GM18951 (cell line): ENCODE measurements at regions not wholly inside any gene's neighbourhood (a gene's known extent, or its start where the extent isn't known, plus 50 kb on each side); places are given as distances from the start of the nearest gene placed in this dataset.
"Not testable (repeated sequence)": the region's sequence is repeated elsewhere in the genome, so short reads cannot be mapped to it uniquely, and the experiment has no call there.

Experiments used
- POLR2A ChIP-seq: IDR thresholded peaks from 4 replicates; pipeline ENCODE4 v1.6.1; 2011; ENCODE audit warnings: mild to moderate bottlenecking; ENCODE audit not compliant: insufficient read length, insufficient read depth; ENCODE audit errors: extremely low read depth
- in situ Hi-C: fragments of 300-500 bp; cut with MboI; formaldehyde crosslinking; loops from one replicate; pipeline ENCODE4 v1.12.0; 2022; ENCODE audit warnings: low sequenced_read_pairs, mixed read lengths, inconsistent platforms; ENCODE audit not compliant: unreplicated experiment

GRCh38 chr3:191987831-191988350 is 526.9 kb downstream of the PYDC2 start:
- in situ Hi-C loops: no loop called here
- TF ChIP-seq POLR2A: no peak

- in situ Hi-C loops: not testable (repeated sequence)
Measured at GRCh38 chr3:191993952-191994351, 533.0 kb downstream of the PYDC2 start.

- TF ChIP-seq POLR2A: no peak
- in situ Hi-C loops: no loop called here
Measured at GRCh38 chr3:191997093-191997492, 536.1 kb downstream of the PYDC2 start.

GRCh38 chr3:191997579-191998268 is 536.8 kb downstream of the PYDC2 start:
- in situ Hi-C loops: no loop called here
- TF ChIP-seq POLR2A: no peak

- in situ Hi-C loops: no loop called here
- no peak for TF ChIP-seq POLR2A
Measured at GRCh38 chr3:192001218-192001617, 540.3 kb downstream of the PYDC2 start.

- in situ Hi-C loops: no loop called here
- no peak for TF ChIP-seq POLR2A
Measured at GRCh38 chr3:192005989-192006388, 545.0 kb downstream of the PYDC2 start.

- in situ Hi-C loops: no loop called here
- TF ChIP-seq POLR2A: no peak
Measured at GRCh38 chr3:192009903-192010302, 548.9 kb downstream of the PYDC2 start.

GRCh38 chr3:192010490-192010889 is 549.5 kb downstream of the PYDC2 start:
- no peak for TF ChIP-seq POLR2A
- in situ Hi-C loops: no loop called here

- in situ Hi-C loops: no loop called here
- no peak for TF ChIP-seq POLR2A
Measured at GRCh38 chr3:192011137-192011536, 550.2 kb downstream of the PYDC2 start.

GRCh38 chr3:192013110-192013509 is 552.1 kb downstream of the PYDC2 start:
- TF ChIP-seq POLR2A: no peak
- in situ Hi-C loops: no loop called here

- in situ Hi-C loops: no loop called here
- TF ChIP-seq POLR2A: no peak
Measured at GRCh38 chr3:192022412-192022811, 561.4 kb downstream of the PYDC2 start.

- TF ChIP-seq POLR2A: no peak
- in situ Hi-C loops: no loop called here
Measured at GRCh38 chr3:192024751-192025150, 563.8 kb downstream of the PYDC2 start.

GRCh38 chr3:192026661-192027060 is 565.7 kb downstream of the PYDC2 start:
- TF ChIP-seq POLR2A: no peak
- in situ Hi-C loops: no loop called here

GRCh38 chr3:192031941-192032340 is 571.0 kb downstream of the PYDC2 start:
- in situ Hi-C loops: no loop called here
- no peak for TF ChIP-seq POLR2A
